Occipital lobe (tissue), 1 donor: ENCODE measurements at regions not wholly inside any gene's neighbourhood (a gene's known extent, or its start where the extent isn't known, plus 50 kb on each side); places are given as distances from the start of the nearest gene placed in this dataset.
"Not testable (repeated sequence)": the region's sequence is repeated elsewhere in the genome, so short reads cannot be mapped to it uniquely, and the experiment has no call there.

Experiments
- DNase-seq: peaks from one replicate; lab custom pipeline; 2025; lab: John Stamatoyannopoulos, UW

- DNase-seq = not testable (repeated sequence)
These were observed 119.1 kb upstream of the RMDN2 start for GRCh38 chr2:37806004-37806403.

- no peak for DNase-seq
These were observed 115.6 kb upstream of the RMDN2 start for GRCh38 chr2:37809525-37809924.

- DNase-seq = no peak
These were observed 115.0 kb upstream of the RMDN2 start for GRCh38 chr2:37809931-37810570.

GRCh38 chr2:37812414-37812813 is 112.7 kb upstream of the RMDN2 start:
- DNase-seq = no peak

- DNase-seq = no peak
These were observed 112.0 kb upstream of the RMDN2 start for GRCh38 chr2:37812941-37813730.

GRCh38 chr2:37816036-37816435 is 109.1 kb upstream of the RMDN2 start:
- no peak for DNase-seq

GRCh38 chr2:37816686-37817085 is 108.4 kb upstream of the RMDN2 start:
- no peak for DNase-seq

- DNase-seq = no peak
These were observed 105.9 kb upstream of the RMDN2 start for GRCh38 chr2:37819186-37819585.

- no peak for DNase-seq
These were observed 104.6 kb upstream of the RMDN2 start for GRCh38 chr2:37820471-37820986.

GRCh38 chr2:37825586-37825985 is 99.5 kb upstream of the RMDN2 start:
- no peak for DNase-seq

- DNase-seq = no peak
These were observed 98.5 kb upstream of the RMDN2 start for GRCh38 chr2:37826611-37827010.

GRCh38 chr2:37827455-37827854 is 97.6 kb upstream of the RMDN2 start:
- DNase-seq = no peak

GRCh38 chr2:37827911-37828511 is 97.1 kb upstream of the RMDN2 start:
- no peak for DNase-seq

- DNase-seq = no peak
These were observed 95.9 kb upstream of the RMDN2 start for GRCh38 chr2:37829202-37829601.

GRCh38 chr2:37829616-37830395 is 95.3 kb upstream of the RMDN2 start:
- no peak for DNase-seq

- no peak for DNase-seq
These were observed 94.5 kb upstream of the RMDN2 start for GRCh38 chr2:37830636-37831035.

GRCh38 chr2:37831081-37831780 is 93.9 kb upstream of the RMDN2 start:
- DNase-seq = no peak

GRCh38 chr2:37832590-37833197 is 92.4 kb upstream of the RMDN2 start:
- DNase-seq = peak; percentile 60

- DNase-seq = no peak
These were observed 91.7 kb upstream of the RMDN2 start for GRCh38 chr2:37833423-37833822.

GRCh38 chr2:37836270-37836669 is 88.8 kb upstream of the RMDN2 start:
- DNase-seq = no peak

- DNase-seq = no peak
These were observed 88.4 kb upstream of the RMDN2 start for GRCh38 chr2:37836711-37837110.
